HuH-7.5 (cell line): ENCODE measurements at regions not wholly inside any gene's neighbourhood (a gene's known extent, or its start where the extent isn't known, plus 50 kb on each side); places are given as distances from the start of the nearest gene placed in this dataset.
"Not testable (repeated sequence)": the region's sequence is repeated elsewhere in the genome, so short reads cannot be mapped to it uniquely, and the experiment has no call there.

Experiments used
- DNase-seq: peaks from one replicate; pipeline ENCODE4 v3.0.0; 2011; ENCODE audit warnings: low spot score

GRCh38 chr5:96101358-96102089, 139.9 kb upstream of the ELL2 start:
- DNase-seq, result no peak

DNA sequence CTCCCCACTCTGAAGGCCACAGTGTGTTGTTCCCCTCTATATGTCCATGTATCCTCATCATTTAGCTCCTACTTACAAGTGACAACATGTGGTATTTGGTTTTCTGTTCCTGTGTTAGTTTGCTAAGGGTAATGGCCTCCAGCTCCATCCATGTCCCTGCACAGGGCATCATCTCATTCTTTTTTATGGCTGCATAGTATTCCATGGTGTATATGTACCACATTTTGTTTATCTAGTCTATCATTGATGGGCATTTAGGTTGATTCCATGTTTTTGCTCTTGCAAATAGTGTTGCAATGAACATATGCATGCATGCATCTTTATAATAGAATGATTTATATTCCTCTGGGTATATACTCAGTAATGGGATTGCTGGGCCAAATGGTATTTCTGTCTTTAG, 135.8 kb upstream of the ELL2 start:
- DNase-seq, result not testable (repeated sequence)

GRCh38 chr5:96096724-96097123, 135.1 kb upstream of the ELL2 start:
- no peak for DNase-seq

DNA sequence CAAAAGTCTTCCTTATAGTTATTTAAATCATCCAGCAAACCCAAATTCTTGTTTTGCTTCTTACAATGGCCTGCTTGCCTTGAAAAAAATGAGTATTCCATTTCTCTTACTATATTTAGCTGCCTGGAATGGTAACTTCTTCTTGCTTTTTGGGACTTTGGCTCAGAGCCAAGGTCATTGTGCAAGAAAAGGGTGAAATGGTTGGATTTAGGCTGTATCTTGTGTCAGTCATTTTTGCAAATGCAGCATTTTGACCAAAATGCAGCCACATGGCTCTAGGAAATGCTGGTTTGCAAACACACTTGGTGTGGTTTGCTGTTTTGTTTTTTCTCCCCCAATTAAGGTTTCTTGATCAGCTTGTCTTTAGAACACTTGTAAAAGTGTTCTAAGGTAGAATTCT, 133.3 kb upstream of the ELL2 start:
- DNase-seq, result no peak

- DNase-seq, result no peak
Observed at GRCh38 chr5:96093890-96094381, 132.3 kb upstream of the ELL2 start.

DNA sequence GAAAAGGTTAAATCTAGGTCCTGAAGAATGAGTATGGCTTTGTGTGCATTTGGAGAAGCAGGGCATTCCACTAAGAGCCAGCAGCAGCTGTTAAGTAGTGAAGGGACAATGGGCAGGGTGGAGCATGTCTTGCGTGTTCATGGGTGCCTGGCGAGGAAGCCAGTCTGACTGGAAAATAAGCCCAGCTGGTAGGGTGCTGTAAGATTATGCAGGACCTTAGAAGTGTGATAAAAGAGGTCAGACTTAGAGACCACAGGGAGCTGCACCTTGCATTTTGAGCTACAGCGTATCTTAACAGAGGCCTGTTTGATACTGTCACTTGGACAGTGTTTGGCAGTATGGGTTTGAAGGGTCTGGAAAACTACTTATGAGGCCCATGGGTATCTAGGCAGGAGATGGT, 131.7 kb upstream of the ELL2 start:
- no peak for DNase-seq

DNA sequence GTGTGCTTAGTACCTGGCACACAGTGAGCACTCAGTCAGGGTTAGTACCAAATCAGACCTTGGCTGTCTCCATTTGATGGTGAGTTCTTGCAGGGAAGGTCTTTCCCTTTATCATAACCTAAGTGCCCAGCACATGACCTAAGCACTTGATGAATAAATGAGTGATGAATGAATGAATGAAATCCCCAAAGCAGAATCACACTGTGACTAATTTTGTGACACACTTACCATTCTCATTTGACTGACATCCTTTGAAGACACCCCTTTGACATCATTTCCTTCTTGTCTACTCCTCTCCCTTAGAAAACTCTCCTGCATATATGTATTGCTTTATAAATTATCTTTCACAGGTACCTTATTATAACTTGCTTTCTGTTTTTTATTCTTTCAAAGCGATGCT, 130.2 kb upstream of the ELL2 start:
- no peak for DNase-seq

DNA sequence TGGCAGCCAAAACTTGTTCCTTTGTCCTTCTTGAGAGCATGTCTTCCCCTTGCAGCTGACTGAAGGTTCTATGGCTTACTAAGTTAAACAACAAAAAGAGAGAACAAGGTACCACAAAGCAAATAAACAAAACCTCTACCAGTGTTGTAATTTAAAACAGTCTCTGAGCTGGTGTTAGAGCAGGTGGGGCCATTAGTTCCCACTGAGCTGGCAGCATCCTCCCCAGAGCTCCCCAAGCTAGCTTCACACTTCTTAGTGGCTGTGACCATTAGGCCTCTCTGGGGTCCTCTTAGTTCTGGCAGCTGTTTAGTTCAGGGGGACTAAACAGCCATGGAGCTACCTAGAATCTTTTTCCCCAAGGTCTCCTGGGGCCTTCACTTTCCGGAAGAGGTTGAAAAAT, 128.6 kb upstream of the ELL2 start:
- no peak for DNase-seq

GRCh38 chr5:96088706-96089498, 127.3 kb upstream of the ELL2 start:
- DNase-seq, result no peak

DNA sequence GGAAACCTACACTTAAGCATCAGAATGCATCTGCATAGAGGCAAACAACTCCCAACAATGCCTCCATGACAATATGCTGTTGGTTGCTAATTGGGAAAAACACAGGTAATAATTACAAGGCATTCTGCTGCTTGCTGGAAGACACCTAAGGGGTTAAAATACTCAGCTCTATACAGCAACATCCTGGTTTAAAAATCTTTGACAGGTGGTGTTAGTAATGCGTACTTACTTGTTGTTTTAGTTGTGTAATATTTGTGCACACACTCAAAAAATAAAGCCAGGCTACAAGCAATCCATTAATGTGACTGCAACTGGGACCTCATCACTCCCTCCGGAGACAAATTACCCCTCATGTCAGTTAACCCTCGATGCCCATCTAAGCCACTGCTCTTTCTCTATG, 126.3 kb upstream of the ELL2 start:
- no peak for DNase-seq

DNA sequence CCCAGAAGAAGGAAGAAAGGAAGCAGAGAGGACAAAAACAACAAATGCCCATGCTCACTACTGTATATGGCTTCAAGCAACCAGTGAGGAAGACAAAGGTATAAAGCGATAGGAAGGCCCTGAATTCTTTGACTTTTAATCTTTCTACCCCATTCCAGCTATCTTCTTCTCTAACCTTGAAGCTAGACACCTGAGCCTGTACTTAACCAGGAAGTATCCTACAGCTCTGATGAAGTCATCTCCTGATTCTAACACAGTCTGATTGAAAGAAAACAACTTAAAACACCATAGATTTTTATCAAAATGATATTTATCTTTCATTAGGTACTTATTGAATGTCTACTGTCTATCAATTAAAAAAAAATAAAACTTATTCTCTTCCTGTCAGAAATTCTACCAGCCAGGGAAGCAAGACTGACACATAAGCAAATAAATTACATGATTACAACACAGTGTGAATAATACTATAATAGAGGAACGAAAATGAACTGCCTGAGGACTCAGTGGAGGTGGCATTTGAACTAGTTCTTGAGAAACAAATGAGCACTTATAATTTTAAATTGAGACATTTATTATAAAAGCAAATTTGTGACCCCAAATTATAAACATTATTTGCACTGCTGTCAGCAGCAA, 123.3 kb upstream of the ELL2 start:
- no peak for DNase-seq

DNA sequence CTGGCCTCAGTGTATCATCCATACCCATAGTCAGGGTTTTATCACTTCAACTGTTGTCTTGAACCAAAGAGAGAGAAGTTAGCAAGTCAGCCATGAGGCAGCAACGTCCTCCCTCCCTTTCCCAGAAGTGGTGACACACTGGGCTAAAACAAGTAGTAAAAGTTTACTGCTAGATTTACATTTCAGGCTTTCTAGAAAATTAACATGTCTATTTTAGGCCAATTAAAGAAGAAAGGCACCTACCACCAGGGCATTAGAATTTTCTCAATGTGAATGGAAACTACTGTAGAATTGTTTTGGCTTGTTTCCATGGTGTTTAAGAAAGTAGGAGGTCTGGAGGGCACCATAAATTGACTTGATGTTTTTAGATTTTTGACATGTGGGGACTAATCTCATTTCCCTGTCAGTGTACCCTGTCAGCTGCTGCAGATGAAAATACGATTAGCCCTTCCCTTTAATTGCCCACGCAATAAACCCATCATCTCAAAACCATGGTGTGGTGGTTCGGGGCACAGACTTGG, 121.8 kb upstream of the ELL2 start:
- DNase-seq, result no peak

- DNase-seq, result no peak
Observed at GRCh38 chr5:96081276-96081858, 119.7 kb upstream of the ELL2 start.

- no peak for DNase-seq
Observed at GRCh38 chr5:96080557-96080956, 118.9 kb upstream of the ELL2 start.

GRCh38 chr5:96079962-96080361, 118.3 kb upstream of the ELL2 start:
- no peak for DNase-seq

DNA sequence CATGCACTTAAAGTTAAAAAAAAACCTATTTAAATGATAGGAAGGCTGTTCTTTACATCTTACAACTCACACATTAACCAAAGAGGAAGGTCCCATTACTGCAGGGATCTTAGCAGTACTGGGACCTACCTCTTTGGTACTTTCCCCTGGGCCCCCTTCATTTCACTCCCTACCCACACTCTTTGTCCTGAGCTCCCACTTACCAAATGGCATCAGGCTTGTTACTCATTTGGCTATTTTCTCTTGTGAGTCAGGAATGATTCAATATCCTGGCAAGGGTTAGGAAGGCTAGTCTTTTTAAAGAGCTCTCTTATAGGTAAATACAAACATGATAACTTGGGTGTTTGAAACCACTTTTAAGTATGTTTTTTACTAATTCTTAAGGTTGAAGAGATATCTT, 117.4 kb upstream of the ELL2 start:
- no peak for DNase-seq

DNA sequence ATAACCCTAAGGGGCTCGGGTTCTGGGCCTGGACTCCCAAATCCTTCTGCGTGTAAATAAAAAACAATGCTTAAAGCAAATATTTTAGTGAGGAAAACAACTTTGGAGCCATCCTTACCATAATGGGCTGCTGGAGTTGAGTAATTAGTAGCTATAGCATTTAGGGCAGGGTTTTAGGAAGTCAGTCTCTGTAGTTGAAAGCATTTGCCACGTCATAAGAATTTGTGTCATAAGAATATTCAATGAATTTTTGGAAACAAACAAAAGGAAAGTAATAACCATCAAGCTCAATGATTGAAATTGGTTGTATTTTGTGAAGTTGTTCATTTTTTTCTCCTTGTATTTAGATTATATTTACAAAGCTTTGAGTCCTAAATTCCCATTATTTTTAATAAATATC, 114.8 kb upstream of the ELL2 start:
- DNase-seq, result no peak

DNA sequence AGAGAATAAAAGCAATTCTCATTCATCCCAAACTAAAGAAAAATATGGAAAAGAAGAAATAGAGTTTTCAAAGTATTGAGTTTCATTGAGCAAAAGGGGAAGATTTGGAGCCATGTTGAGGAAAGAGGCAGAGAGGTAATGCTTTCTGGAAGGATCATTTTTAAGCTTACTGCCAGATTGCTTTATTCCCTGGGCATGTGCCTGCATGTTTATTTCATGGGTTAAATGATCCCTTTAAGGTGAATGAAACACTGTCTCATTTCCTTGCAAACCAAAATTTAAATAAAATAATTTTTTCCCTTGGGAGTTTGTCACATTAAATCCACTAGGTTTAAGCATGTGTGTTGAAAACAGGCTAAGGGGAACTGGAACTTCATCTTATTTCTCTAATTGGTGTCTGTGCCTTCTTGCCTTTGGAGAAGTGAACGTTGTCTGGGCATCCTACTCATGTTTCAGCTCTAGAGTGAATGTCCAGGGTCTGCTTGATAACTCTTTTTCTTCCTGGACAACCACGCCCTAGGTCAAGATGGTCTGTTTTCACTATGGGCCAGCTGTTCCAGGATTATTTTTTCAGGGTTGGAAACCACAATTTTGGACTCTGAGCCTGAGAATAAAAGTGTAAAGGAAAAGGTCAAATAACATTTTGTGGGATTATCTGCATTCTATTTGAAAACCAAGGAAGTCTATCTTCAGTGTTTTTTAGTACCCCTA, 114.1 kb upstream of the ELL2 start:
- DNase-seq, result no peak

DNA sequence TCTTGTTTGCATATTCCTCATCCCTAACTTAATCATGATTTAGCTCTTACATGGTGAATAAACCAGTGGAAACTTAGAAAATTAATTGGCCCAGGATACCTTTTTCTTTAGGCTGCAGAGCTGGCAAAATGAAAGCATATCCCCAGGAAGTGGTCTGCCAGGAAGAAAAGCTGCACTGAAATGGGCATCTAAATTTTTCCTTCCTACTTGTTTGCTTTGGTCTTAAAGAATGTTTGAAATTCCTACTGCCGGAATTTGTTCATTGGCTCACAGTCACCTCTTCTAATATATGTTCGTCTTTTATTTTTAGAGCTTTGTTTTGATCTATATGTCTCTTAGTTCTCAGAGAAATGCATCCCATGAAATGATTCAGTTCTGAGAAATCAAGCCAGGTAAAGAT, 113.2 kb upstream of the ELL2 start:
- DNase-seq, result no peak

GRCh38 chr5:96074460-96074859, 112.8 kb upstream of the ELL2 start:
- DNase-seq, result no peak

DNA sequence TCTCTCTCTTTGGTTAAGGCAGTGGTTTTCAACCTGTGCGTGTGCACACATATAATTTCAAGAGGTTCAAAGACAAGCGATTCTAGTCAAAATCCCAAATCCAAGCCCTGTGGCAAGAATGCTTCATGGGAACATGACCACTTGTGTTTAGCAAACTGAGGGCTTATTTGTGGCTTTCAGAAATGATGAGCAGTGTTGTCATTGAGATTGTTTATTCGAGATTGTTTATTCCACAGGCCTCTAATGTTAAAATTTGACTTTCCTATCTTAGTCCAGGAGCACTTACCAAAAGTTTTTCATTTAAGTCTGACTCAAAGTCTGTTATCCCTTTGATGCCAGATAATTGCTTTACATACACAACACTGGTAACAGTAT, 111.1 kb upstream of the ELL2 start:
- no peak for DNase-seq
